Neuronal stem cell (in vitro differentiated cells): ENCODE measurements at regions not wholly inside any gene's neighbourhood (a gene's known extent, or its start where the extent isn't known, plus 50 kb on each side); places are given as distances from the start of the nearest gene placed in this dataset.

ENCODE experiments used
- DNase-seq: peaks from one replicate; pipeline ENCODE4 v3.0.0-alpha.2; 2013; ENCODE audit warnings: low spot score
- H2AFZ ChIP-seq: one replicate; pipeline ENCODE4 v1.6.1; 2013; ENCODE audit warnings: mild to moderate bottlenecking, low read length, inconsistent platforms
- H2AK5ac ChIP-seq: 2 replicates; pipeline ENCODE4 v1.6.1; 2013; ENCODE audit warnings: low read depth, mild to moderate bottlenecking, inconsistent platforms, low read length, moderate library complexity, mixed read lengths
- H2BK120ac ChIP-seq: 2 replicates; pipeline ENCODE4 v1.6.1; 2013; ENCODE audit warnings: low read depth, mild to moderate bottlenecking, inconsistent platforms, low read length, moderate library complexity, mixed read lengths
- H2BK12ac ChIP-seq: one replicate; pipeline ENCODE4 v1.6.1; 2013; ENCODE audit warnings: low read length, inconsistent platforms
- H2BK15ac ChIP-seq: 2 replicates; pipeline ENCODE4 v1.6.1; 2013; ENCODE audit warnings: mild to moderate bottlenecking, low read length, inconsistent platforms, mixed read lengths
- H2BK5ac ChIP-seq: one replicate; pipeline ENCODE4 v1.6.1; 2013; ENCODE audit warnings: inconsistent platforms, mild to moderate bottlenecking, low read length, moderate library complexity
- H3K14ac ChIP-seq: one replicate; pipeline ENCODE4 v1.6.1; 2013; ENCODE audit warnings: low read length, inconsistent platforms
- H3K18ac ChIP-seq: 2 replicates; pipeline ENCODE4 v1.6.1; 2013; ENCODE audit warnings: low read length, inconsistent platforms
- H3K23ac ChIP-seq: 2 replicates; pipeline ENCODE4 v1.6.1; 2013; ENCODE audit warnings: low read depth, mild to moderate bottlenecking, mixed read lengths, low read length, inconsistent platforms; ENCODE audit not compliant: poor library complexity
- H3K27ac ChIP-seq: replicated peaks from 3 replicates; pipeline ENCODE4 v1.5.1; 2013; ENCODE audit warnings: low read length, inconsistent platforms
- H3K27me3 ChIP-seq, 3 experiments: 2 replicates each; pipeline ENCODE4 v1.6.1; 2013; ENCODE audit warnings: low read length in 3 of 3, mild to moderate bottlenecking in 2 of 3, inconsistent platforms in 1 of 3, low read depth in 1 of 3, mixed read lengths in 1 of 3, moderate library complexity in 1 of 3; ENCODE audit not compliant: control insufficient read depth in 3 of 3, insufficient read depth in 3 of 3
- H3K36me3 ChIP-seq, 2 donors: replicated peaks in 1 of 2; 2 replicates each; pipeline ENCODE4 v1.6.1; 2013; ENCODE audit warnings: low read length in 2 of 2; ENCODE audit not compliant: control insufficient read depth in 2 of 2, insufficient read depth in 2 of 2
- H3K4ac ChIP-seq: 2 replicates; pipeline ENCODE4 v1.6.1; 2013; ENCODE audit warnings: inconsistent platforms, mild to moderate bottlenecking, low read length, moderate library complexity
- H3K4me1 ChIP-seq, 2 donors: 1 replicate in 1 of 2; 2 replicates in 1 of 2; pipeline ENCODE4 v1.6.1; 2013; ENCODE audit warnings: low read length in 2 of 2, low read depth in 1 of 2; ENCODE audit not compliant: control insufficient read depth in 2 of 2, insufficient read depth in 1 of 2
- H3K4me2 ChIP-seq: one replicate; pipeline ENCODE4 v1.6.1; 2013; ENCODE audit warnings: mild to moderate bottlenecking, low read length, inconsistent platforms; ENCODE audit not compliant: insufficient read depth, poor library complexity, severe bottlenecking
- H3K4me3 ChIP-seq, 2 donors: 2 replicates each; pipeline ENCODE4 v1.5.1; 2013; ENCODE audit warnings: low read length in 2 of 2, mild to moderate bottlenecking in 2 of 2, inconsistent platforms in 1 of 2, moderate library complexity in 1 of 2
- H3K79me1 ChIP-seq: one replicate; pipeline ENCODE4 v1.6.1; 2013; ENCODE audit warnings: low read depth, mild to moderate bottlenecking, inconsistent platforms, low read length, moderate library complexity
- H3K9ac ChIP-seq: one replicate; pipeline ENCODE4 v1.6.1; 2013; ENCODE audit warnings: mild to moderate bottlenecking, low read depth, low read length, inconsistent platforms; ENCODE audit not compliant: poor library complexity
- H3K9me3 ChIP-seq, 2 donors: replicated peaks in 1 of 2; 2 replicates each; pipeline versions ENCODE3 to v1.6.1; 2013; ENCODE audit warnings: low read length in 2 of 2, mild to moderate bottlenecking in 2 of 2, inconsistent platforms in 1 of 2, low read depth in 1 of 2, mixed read lengths in 1 of 2, moderate library complexity in 1 of 2; ENCODE audit not compliant: control insufficient read depth in 2 of 2, insufficient read depth in 1 of 2
- H4K8ac ChIP-seq: one replicate; pipeline ENCODE4 v1.6.1; 2013; ENCODE audit warnings: low read depth, mild to moderate bottlenecking, inconsistent platforms, low read length, moderate library complexity
- H4K91ac ChIP-seq: one replicate; pipeline ENCODE4 v1.6.1; 2013; ENCODE audit warnings: low read length, low read depth, mild to moderate bottlenecking, inconsistent platforms; ENCODE audit not compliant: poor library complexity
- WGBS, 2 donors: extraction: QIAGEN DNeasy Blood & Tissue Kit; methylation state at CpG; one replicate each; pipeline ENCODE4 v1.1.7; 2013; ENCODE audit warnings: missing lambda C conversion rate in 2 of 2, mixed read lengths in 1 of 2; ENCODE audit not compliant: insufficient read length in 2 of 2, insufficient replicate concordance in 1 of 2; ENCODE audit errors: extremely low coverage in 2 of 2; 5-methylcytosine and 5-hydroxymethylcytosine counted together

DNA sequence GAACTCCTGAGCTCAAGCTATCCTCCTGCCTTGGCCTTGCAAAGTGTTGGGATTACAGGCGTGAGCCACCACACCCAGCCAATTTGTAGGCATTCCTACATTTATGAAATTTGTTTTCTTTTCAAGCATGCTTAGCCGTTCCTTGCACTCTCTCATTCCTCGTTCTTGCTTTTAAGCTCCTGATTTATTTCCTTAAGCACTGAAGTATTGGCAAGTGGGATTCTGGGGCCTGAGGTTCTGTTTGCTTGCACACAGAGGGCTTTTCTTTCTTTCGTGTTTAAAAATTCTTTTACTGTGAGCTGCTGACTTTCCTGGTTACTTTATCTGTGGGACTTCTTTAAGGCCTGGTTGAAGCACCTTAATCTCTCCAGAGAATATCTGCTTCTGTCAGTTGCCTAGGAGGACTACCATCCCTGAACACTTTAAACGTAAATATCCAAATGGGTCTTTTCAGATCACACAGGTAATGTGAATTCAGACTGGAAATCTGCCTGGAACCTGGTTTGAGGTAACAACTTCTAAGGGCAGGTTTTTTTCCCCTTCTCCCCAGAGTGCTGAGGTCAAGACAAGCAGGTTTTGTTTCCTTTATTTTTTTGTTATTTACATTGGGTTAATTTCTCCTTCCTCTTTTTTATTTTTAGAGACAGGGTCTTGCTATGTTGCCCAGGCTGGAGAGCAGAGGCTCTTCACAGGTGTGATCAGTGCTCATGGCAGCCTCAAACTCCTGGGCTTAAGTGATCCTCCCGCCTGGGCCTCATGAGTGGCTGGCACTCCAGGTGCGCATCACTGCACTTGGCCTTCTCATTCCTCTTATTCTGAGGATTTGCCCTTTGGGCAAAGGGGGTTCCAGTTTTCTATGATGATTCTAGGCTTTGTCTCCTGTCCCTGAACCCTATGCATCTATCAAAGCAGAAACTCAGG is 102.9 kb downstream of the PFKFB3 start:
- Histone ChIP-seq H3K9ac (no peak overlapping the region), H3K27ac (no peak overlapping the region), H3K4me1 (peaks cover 2 to 3% of the 10 kb centered on the region in 2 donors), H3K79me1 (no peaks in the 10 kb centered on the region), H2AFZ (no peak overlapping the region), H3K23ac (no peak overlapping the region), H2BK15ac (no peak overlapping the region), H3K14ac (no peak overlapping the region), H4K8ac (no peak overlapping the region), H2AK5ac (no peak overlapping the region), H3K4ac (no peak overlapping the region), H3K36me3 (no peaks in the 10 kb centered on the region), H2BK120ac (no peak overlapping the region), H3K27me3 (no peaks in the 10 kb centered on the region), H3K4me3 (no peak overlapping the region), H2BK12ac (no peak overlapping the region), H4K91ac (no peak overlapping the region), H2BK5ac (no peak overlapping the region), H3K18ac (no peak overlapping the region), H3K4me2 (no peak overlapping the region), H3K9me3 (peaks cover 0 to 2% of the 10 kb centered on the region in 2 donors)
- no CpG with 5 or more reads among the region's 7 CpGs for whole genome bisulfite sequencing, 2 donors
- DNase-seq, result no peak

DNA sequence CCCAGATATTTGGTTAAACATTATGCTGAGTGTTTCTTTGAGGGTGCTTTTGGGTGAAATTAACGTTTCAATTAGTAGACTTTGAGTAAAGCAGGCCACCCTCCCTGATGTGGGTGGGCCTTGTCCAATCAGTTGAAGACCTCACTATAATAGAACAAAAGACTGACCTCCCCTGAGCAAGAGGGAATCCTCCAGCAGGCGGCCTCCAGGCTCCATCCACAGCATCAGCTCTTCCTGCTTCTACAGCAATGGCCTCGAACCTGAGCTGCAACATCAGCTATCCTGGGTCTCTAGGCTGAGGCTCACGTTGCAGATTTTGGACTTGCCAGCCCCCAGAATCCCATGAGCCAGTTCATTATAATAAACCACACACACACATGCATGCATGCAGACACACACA is 104.2 kb downstream of the PFKFB3 start:
- no peak overlapping the region for H3K4ac ChIP-seq
- H2BK12ac ChIP-seq, result no peak overlapping the region
- WGBS, 2 donors, result no CpG with 5 or more reads among the region's 4 CpGs
- H3K14ac ChIP-seq, result no peak overlapping the region
- no peaks in the 10 kb centered on the region for H3K27me3 ChIP-seq
- no peak overlapping the region for H2BK120ac ChIP-seq
- H3K27ac ChIP-seq, result no peak overlapping the region
- H3K4me3 ChIP-seq, result no peak overlapping the region
- H3K4me2 ChIP-seq, result no peak overlapping the region
- H3K18ac ChIP-seq, result no peak overlapping the region
- H2BK5ac ChIP-seq, result no peak overlapping the region
- no peak overlapping the region for H4K8ac ChIP-seq
- no peak overlapping the region for H3K23ac ChIP-seq
- no peak overlapping the region for H3K9ac ChIP-seq
- peaks cover 0 to 2% of the 10 kb centered on the region in 2 donors for H3K9me3 ChIP-seq
- H2AK5ac ChIP-seq, result no peak overlapping the region
- H3K4me1 ChIP-seq, result peaks cover 0 to 3% of the 10 kb centered on the region in 2 donors
- no peak overlapping the region for H2BK15ac ChIP-seq
- no peak overlapping the region for H4K91ac ChIP-seq
- no peak for DNase-seq
- no peaks in the 10 kb centered on the region for H3K79me1 ChIP-seq
- H3K36me3 ChIP-seq, result no peaks in the 10 kb centered on the region
- H2AFZ ChIP-seq, result no peak overlapping the region

- Histone ChIP-seq H3K4ac (no peak overlapping the region), H2AK5ac (no peak overlapping the region), H2BK12ac (no peak overlapping the region), H2BK15ac (no peak overlapping the region), H3K18ac (no peak overlapping the region), H3K9ac (no peak overlapping the region), H3K36me3 (no peaks in the 10 kb centered on the region), H4K8ac (no peak overlapping the region), H3K4me3 (no peak overlapping the region), H3K4me1 (peaks cover 0 to 12% of the 10 kb centered on the region in 2 donors), H3K27me3 (no peaks in the 10 kb centered on the region), H3K14ac (no peak overlapping the region), H2BK120ac (no peak overlapping the region), H3K9me3 (peaks cover 0 to 2% of the 10 kb centered on the region in 2 donors), H2BK5ac (no peak overlapping the region), H3K23ac (no peak overlapping the region), H3K27ac (no peak overlapping the region), H2AFZ (no peak overlapping the region), H4K91ac (no peak overlapping the region), H3K79me1 (no peaks in the 10 kb centered on the region), H3K4me2 (no peak overlapping the region)
- no peak for DNase-seq
- no CpG with 5 or more reads among the region's 4 CpGs for WGBS, 2 donors
Measured at GRCh38 chr10:6309816-6310215, 107.1 kb downstream of the PFKFB3 start.

DNA sequence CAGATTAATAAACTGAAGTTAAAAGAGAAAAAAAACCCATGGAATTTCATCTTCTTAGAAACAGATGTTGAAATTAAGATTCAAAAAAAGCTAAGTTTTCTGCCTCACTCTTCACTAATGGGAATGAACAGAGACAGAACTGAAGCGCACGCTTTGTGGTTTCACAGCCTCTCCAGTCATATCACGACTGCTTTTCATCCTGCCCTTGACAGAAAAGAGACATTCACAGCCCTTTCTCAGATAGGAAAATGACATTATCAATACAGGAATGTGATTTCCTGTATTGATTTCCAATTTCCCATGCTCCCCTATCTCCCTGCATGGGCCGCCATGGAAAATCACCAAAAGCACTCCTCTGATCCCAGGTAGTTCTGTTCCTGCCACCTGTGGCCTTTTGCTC is 108.2 kb downstream of the PFKFB3 start:
- Histone ChIP-seq H3K14ac (no peak overlapping the region), H3K23ac (no peak overlapping the region), H3K4me2 (peak overlapping the region; percentile 24), H3K18ac (no peak overlapping the region), H3K9ac (no peak overlapping the region), H3K27me3 (no peaks in the 10 kb centered on the region), H3K4me3 (no peak overlapping the region), H3K9me3 (peaks cover 0 to 2% of the 10 kb centered on the region in 2 donors), H3K4ac (no peak overlapping the region), H3K27ac (no peak overlapping the region), H4K8ac (no peak overlapping the region), H3K79me1 (no peaks in the 10 kb centered on the region), H2AK5ac (no peak overlapping the region), H3K36me3 (no peaks in the 10 kb centered on the region), H2BK5ac (no peak overlapping the region), H2BK15ac (no peak overlapping the region), H2BK120ac (no peak overlapping the region), H2AFZ (no peak overlapping the region), H3K4me1 (peaks cover 0 to 13% of the 10 kb centered on the region in 2 donors), H2BK12ac (no peak overlapping the region), H4K91ac (no peak overlapping the region)
- no peak for DNase-seq
- no CpG with 5 or more reads among the region's 4 CpGs for WGBS, 2 donors
